IMR-90 (cell line): ENCODE measurements at regions not wholly inside any gene's neighbourhood (a gene's known extent, or its start where the extent isn't known, plus 50 kb on each side); places are given as distances from the start of the nearest gene placed in this dataset.

Experiments
- ATAC-seq: fragments of 200-7000 bp; cut with Tn5 transposase; 2 replicates; pipeline ENCODE4 v1.9.1; 2020; ENCODE audit warnings: low read depth, mild to moderate bottlenecking, moderate library complexity
- BruUV-seq: library from RNA; stranded (reverse); fragments of 400-500 nt; replicated peaks from 2 replicates; lab custom pipeline; 2021; lab: Mats Ljungman, UMichigan
- CTCF ChIA-PET: fragments of 300-600 bp; formaldehyde crosslinking; extraction: SDS; loops from one replicate; lab custom pipeline; 2021; ENCODE audit warnings: antibody characterized with exemption; lab: Yijun Ruan, JAX
- POLR2A ChIA-PET: fragments of 300-600 bp; sonication (Branson Sonifier 250); formaldehyde crosslinking; loops from one replicate; lab custom pipeline; 2022; ENCODE audit warnings: antibody characterized with exemption; ENCODE audit not compliant: unreplicated experiment; lab: Charles Lee
- DNase-seq: peaks from one replicate; pipeline ENCODE4 v3.0.0; 2013
- H2AFZ ChIP-seq: replicated peaks from 2 replicates; pipeline ENCODE3; 2013; ENCODE audit warnings: low read length, mild to moderate bottlenecking; ENCODE audit not compliant: poor library complexity
- H2AK5ac ChIP-seq: 2 replicates; pipeline ENCODE4 v1.6.1; 2013; ENCODE audit warnings: low read depth, low read length, inconsistent platforms
- H2AK9ac ChIP-seq: replicated peaks from 2 replicates; pipeline ENCODE3; 2013; ENCODE audit warnings: mild to moderate bottlenecking, low read depth, low read length, moderate library complexity; ENCODE audit not compliant: poor library complexity
- H2BK120ac ChIP-seq: 2 replicates; pipeline ENCODE4 v1.6.1; 2013; ENCODE audit warnings: low read depth, low read length, inconsistent platforms
- H2BK15ac ChIP-seq: 3 replicates; pipeline ENCODE4 v1.6.1; 2013; ENCODE audit warnings: low read depth, low read length, inconsistent platforms
- H2BK20ac ChIP-seq: 2 replicates; pipeline ENCODE4 v1.6.1; 2013; ENCODE audit warnings: low read depth, mild to moderate bottlenecking, inconsistent platforms, low read length, moderate library complexity
- H2BK5ac ChIP-seq: 2 replicates; pipeline ENCODE4 v1.6.1; 2013; ENCODE audit warnings: mild to moderate bottlenecking, low read depth, low read length, inconsistent platforms; ENCODE audit not compliant: poor library complexity, severe bottlenecking
- H3K14ac ChIP-seq: replicated peaks from 2 replicates; pipeline ENCODE4 v1.6.1; 2013; ENCODE audit warnings: low read depth, low read length, inconsistent platforms
- H3K18ac ChIP-seq: 2 replicates; pipeline ENCODE4 v1.6.1; 2013; ENCODE audit warnings: low read depth, low read length, control low read depth
- H3K23ac ChIP-seq: 2 replicates; pipeline ENCODE4 v1.6.1; 2013; ENCODE audit warnings: low read depth, low read length, inconsistent platforms
- H3K27ac ChIP-seq: 2 replicates; pipeline ENCODE4 v1.5.1; 2013; ENCODE audit warnings: mild to moderate bottlenecking, control low read depth, low read length; ENCODE audit not compliant: insufficient read depth
- H3K27me3 ChIP-seq: 2 replicates; pipeline ENCODE4 v1.6.1; 2013; ENCODE audit warnings: low read length; ENCODE audit not compliant: control insufficient read depth, insufficient read depth
- H3K36me3 ChIP-seq: 2 replicates; pipeline ENCODE4 v1.6.1; 2013; ENCODE audit warnings: low read length, mixed read lengths; ENCODE audit not compliant: control insufficient read depth, insufficient read depth
- H3K4ac ChIP-seq: 2 replicates; pipeline ENCODE4 v1.6.1; 2013; ENCODE audit warnings: low read depth, low read length, inconsistent platforms
- H3K4me1 ChIP-seq: 2 replicates; pipeline ENCODE4 v1.6.1; 2013; ENCODE audit warnings: low read length, mixed read lengths; ENCODE audit not compliant: control insufficient read depth, insufficient read depth
- H3K4me2 ChIP-seq: 2 replicates; pipeline ENCODE4 v1.6.1; 2013; ENCODE audit warnings: low read depth, mild to moderate bottlenecking, control low read depth, low read length, moderate library complexity
- H3K4me3 ChIP-seq: 2 replicates; pipeline ENCODE4 v1.5.1; 2013; ENCODE audit warnings: low read depth, mild to moderate bottlenecking, control low read depth, low read length, moderate library complexity; ENCODE audit not compliant: insufficient read depth
- H3K56ac ChIP-seq: 2 replicates; pipeline ENCODE4 v1.6.1; 2013; ENCODE audit warnings: low read length, inconsistent platforms; ENCODE audit not compliant: insufficient read depth; ENCODE audit errors: extremely low read depth
- H3K79me1 ChIP-seq, 2 experiments: 2 replicates each; pipeline ENCODE4 v1.6.1; 2013; ENCODE audit warnings: low read length in 2 of 2, inconsistent platforms in 1 of 2, low read depth in 1 of 2
- H3K9ac ChIP-seq: 2 replicates; pipeline ENCODE4 v1.6.1; 2013; ENCODE audit warnings: low read depth, low read length, control low read depth
- H3K9me1 ChIP-seq: 2 replicates; pipeline ENCODE4 v1.6.1; 2013; ENCODE audit warnings: low read length, inconsistent platforms; ENCODE audit not compliant: insufficient read depth
- H3K9me3 ChIP-seq: 2 replicates; pipeline ENCODE4 v1.6.1; 2013; ENCODE audit warnings: low read length; ENCODE audit not compliant: control insufficient read depth, insufficient read depth
- H4K20me1 ChIP-seq: 2 replicates; pipeline ENCODE4 v1.6.1; 2013; ENCODE audit warnings: low read length, inconsistent platforms; ENCODE audit not compliant: insufficient read depth
- H4K5ac ChIP-seq: 2 replicates; pipeline ENCODE4 v1.6.1; 2013; ENCODE audit warnings: mild to moderate bottlenecking, low read depth, low read length, control low read depth
- H4K8ac ChIP-seq, 2 experiments: 2 replicates each; pipeline ENCODE4 v1.6.1; 2013; ENCODE audit warnings: low read depth in 2 of 2, low read length in 2 of 2, control low read depth in 1 of 2, inconsistent platforms in 1 of 2
- H4K91ac ChIP-seq: 2 replicates; pipeline ENCODE4 v1.6.1; 2013; ENCODE audit warnings: low read depth, low read length, inconsistent platforms; ENCODE audit not compliant: insufficient read depth
- CEBPB ChIP-seq: IDR thresholded peaks from 2 replicates; pipeline ENCODE4 v1.6.1; 2012; ENCODE audit warnings: low read depth, low read length, improper control_type of control experiment
- MAFK ChIP-seq: IDR thresholded peaks from 2 replicates; pipeline ENCODE4 v1.6.1; 2012; ENCODE audit warnings: low read depth, low read length, improper control_type of control experiment
- MAZ ChIP-seq: IDR thresholded peaks from 2 replicates; pipeline ENCODE4 v1.6.1; 2012; ENCODE audit warnings: low read depth, mild to moderate bottlenecking, low read length, improper control_type of control experiment, moderate library complexity, borderline replicate concordance
- MXI1 ChIP-seq: IDR thresholded peaks from 2 replicates; pipeline ENCODE4 v1.6.1; 2012; ENCODE audit warnings: low read depth, mild to moderate bottlenecking, low read length, moderate library complexity, borderline replicate concordance
- NFE2L2 ChIP-seq: fragments of 150-350 bp; IDR thresholded peaks from 2 replicates; pipeline ENCODE4 v1.6.1; 2016; ENCODE audit warnings: low read depth, mild to moderate bottlenecking, low read length
- POLR2A ChIP-seq: IDR thresholded peaks from 2 replicates; pipeline ENCODE4 v1.6.1; 2012; ENCODE audit warnings: mild to moderate bottlenecking, low read depth, low read length
- RAD21 ChIP-seq: IDR thresholded peaks from 2 replicates; pipeline ENCODE4 v1.6.1; 2012; ENCODE audit warnings: low read length, improper control_type of control experiment
- RCOR1 ChIP-seq: IDR thresholded peaks from 2 replicates; pipeline ENCODE4 v1.6.1; 2012; ENCODE audit warnings: mild to moderate bottlenecking, low read length, improper control_type of control experiment; ENCODE audit not compliant: insufficient replicate concordance
- RFX5 ChIP-seq: IDR thresholded peaks from 2 replicates; pipeline ENCODE4 v1.8.0; 2012; ENCODE audit warnings: low read depth, mild to moderate bottlenecking, low read length, moderate library complexity
- WGBS, 2 experiments: methylation state at CpG; one replicate each; pipeline versions ENCODE4 v1.1.5 to v1.1.7; 2013; ENCODE audit warnings: missing lambda C conversion rate in 2 of 2; ENCODE audit not compliant: insufficient read length in 1 of 2; ENCODE audit errors: extremely low coverage in 2 of 2; 5-methylcytosine and 5-hydroxymethylcytosine counted together
- dilution Hi-C: fragments of 300-500 bp; cut with HindIII; formaldehyde crosslinking; loops from one replicate; pipeline ENCODE4 v1.14.3; 2018; ENCODE audit warnings: low sequenced_read_pairs; ENCODE audit not compliant: unreplicated experiment
- in situ Hi-C: fragments of 300-500 bp; cut with MboI; formaldehyde crosslinking; loops from 3 replicates; pipeline ENCODE4 v1.14.3; 2019; ENCODE audit warnings: low sequenced_read_pairs, inconsistent platforms, mixed read lengths
- intact Hi-C: fragments of 100-400 bp; cut with micrococcal nuclease; formaldehyde crosslinking; loops from 2 replicates; pipeline ENCODE4 v1.10.0; 2022
- TF ChIP-seq, protein P1 (sequence below): fragments of 150-350 bp; IDR thresholded peaks from 2 replicates; pipeline ENCODE4 v1.6.1; 2016; ENCODE audit warnings: low read depth, mild to moderate bottlenecking, low read length, moderate library complexity, borderline replicate concordance

DNA sequence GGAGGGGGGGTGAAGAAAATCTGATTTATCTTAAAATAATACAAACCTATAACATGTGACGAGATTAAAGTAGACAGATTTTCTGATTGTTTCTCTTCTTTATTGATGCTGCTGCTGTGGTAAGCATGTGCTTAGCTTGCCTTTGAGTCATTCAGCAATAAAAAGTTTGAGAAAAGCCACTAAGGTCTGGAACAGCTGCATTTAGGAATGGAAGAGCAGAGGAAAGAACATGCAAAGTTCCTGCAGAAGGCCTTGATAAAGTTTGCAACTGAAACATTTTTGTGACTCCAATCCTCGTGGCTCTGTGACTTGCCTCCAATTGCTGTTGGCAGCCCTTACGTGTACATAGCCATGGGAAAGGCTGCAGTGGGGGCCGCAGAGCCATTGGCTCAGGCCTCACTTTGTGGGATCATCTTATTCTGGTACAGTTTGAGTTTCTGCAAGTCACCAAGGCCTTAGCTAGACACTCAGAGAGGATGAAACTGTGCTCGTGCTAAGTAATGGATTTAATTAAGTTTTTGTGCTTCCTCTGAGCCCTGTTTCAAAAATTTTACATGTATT lies 370.2 kb downstream of the AASDHPPT start:
- Histone ChIP-seq H3K18ac (no peak overlapping the region), H3K4me2 (no peak overlapping the region), H3K9me1 (no peaks in the 10 kb centered on the region), H3K9ac (no peak overlapping the region), H4K8ac (no peak overlapping the region), H2AK9ac (no peak overlapping the region), H3K36me3 (no peaks in the 10 kb centered on the region), H3K9me3 (no peaks in the 10 kb centered on the region; the same call in 1 of the 2 replicates), H3K4me3 (no peak overlapping the region), H3K23ac (no peak overlapping the region), H3K27ac (no peak overlapping the region), H4K5ac (no peak overlapping the region), H2BK120ac (no peak overlapping the region), H3K79me1 (no peaks in the 10 kb centered on the region), H2AK5ac (no peak overlapping the region), H4K20me1 (no peaks in the 10 kb centered on the region), H4K91ac (no peak overlapping the region), H3K14ac (no peak overlapping the region), H2BK15ac (no peak overlapping the region), H2BK5ac (no peak overlapping the region), H3K56ac (no peak overlapping the region), H2AFZ (peak overlapping the region; percentile 15), H3K4me1 (no peaks in the 10 kb centered on the region), H2BK20ac (no peak overlapping the region), H3K27me3 (no peaks in the 10 kb centered on the region), H3K4ac (no peak overlapping the region)
- POLR2A ChIA-PET = no interaction called here
- intact Hi-C loops (no loop called here), dilution Hi-C loops (no loop called here), in situ Hi-C loops (no loop called here)
- WGBS, 2 experiments = 40% methylated on average over 1 of the region's 5 CpGs; no CpG with 5 or more reads in 1 of the 2 experiments
- TF ChIP-seq NFE2L2 = no peak
- TF ChIP-seq CEBPB = no peak
- no peak for TF ChIP-seq RAD21
- TF ChIP-seq, protein P1, sequence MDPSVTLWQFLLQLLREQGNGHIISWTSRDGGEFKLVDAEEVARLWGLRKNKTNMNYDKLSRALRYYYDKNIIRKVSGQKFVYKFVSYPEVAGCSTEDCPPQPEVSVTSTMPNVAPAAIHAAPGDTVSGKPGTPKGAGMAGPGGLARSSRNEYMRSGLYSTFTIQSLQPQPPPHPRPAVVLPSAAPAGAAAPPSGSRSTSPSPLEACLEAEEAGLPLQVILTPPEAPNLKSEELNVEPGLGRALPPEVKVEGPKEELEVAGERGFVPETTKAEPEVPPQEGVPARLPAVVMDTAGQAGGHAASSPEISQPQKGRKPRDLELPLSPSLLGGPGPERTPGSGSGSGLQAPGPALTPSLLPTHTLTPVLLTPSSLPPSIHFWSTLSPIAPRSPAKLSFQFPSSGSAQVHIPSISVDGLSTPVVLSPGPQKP = no peak
- no peak for TF ChIP-seq MAFK
- TF ChIP-seq MXI1 = no peak
- TF ChIP-seq POLR2A = no peak
- no peak for TF ChIP-seq RFX5
- TF ChIP-seq RCOR1 = no peak
- no peak for TF ChIP-seq MAZ
- ATAC-seq (no peak), DNase-seq (no peak)
- CTCF ChIA-PET = no interaction called here
- no TSS peak for BruUV-seq
